GM21529 (cell line): ENCODE measurements at regions not wholly inside any gene's neighbourhood (a gene's known extent, or its start where the extent isn't known, plus 50 kb on each side); places are given as distances from the start of the nearest gene placed in this dataset.
"Not testable (repeated sequence)": the region's sequence is repeated elsewhere in the genome, so short reads cannot be mapped to it uniquely, and the experiment has no call there.

Source experiments
- ATAC-seq: cut with Tn5 transposase; IDR thresholded peaks from one replicate; pipeline ENCODE4 v1.9.1; 2021; ENCODE audit not compliant: unreplicated experiment

- no peak for ATAC-seq
These were observed 259.2 kb downstream of the IRS1 start for GRCh38 chr2:226540204-226540994.

GRCh38 chr2:226536410-226536809 is 263.2 kb downstream of the IRS1 start:
- ATAC-seq, result no peak

GRCh38 chr2:226532976-226533375 is 266.6 kb downstream of the IRS1 start:
- ATAC-seq, result not testable (repeated sequence)

GRCh38 chr2:226531061-226531810 is 268.4 kb downstream of the IRS1 start:
- ATAC-seq, result no peak

- ATAC-seq, result no peak
These were observed 270.1 kb downstream of the IRS1 start for GRCh38 chr2:226529556-226529955.

- no peak for ATAC-seq
These were observed 272.9 kb downstream of the IRS1 start for GRCh38 chr2:226526716-226527115.

GRCh38 chr2:226524381-226524843 is 275.2 kb downstream of the IRS1 start:
- ATAC-seq, result no peak

GRCh38 chr2:226520723-226521122 is 278.9 kb downstream of the IRS1 start:
- no peak for ATAC-seq

GRCh38 chr2:226515344-226516055 is 284.1 kb downstream of the IRS1 start:
- ATAC-seq, result no peak

- no peak for ATAC-seq
These were observed 284.7 kb downstream of the IRS1 start for GRCh38 chr2:226514895-226515294.

- no peak for ATAC-seq
These were observed 288.3 kb downstream of the IRS1 start for GRCh38 chr2:226511311-226511710.

GRCh38 chr2:226508683-226509082 is 290.9 kb downstream of the IRS1 start:
- ATAC-seq, result no peak

- ATAC-seq, result no peak
These were observed 291.6 kb downstream of the IRS1 start for GRCh38 chr2:226508005-226508404.

- ATAC-seq, result no peak
These were observed 302.3 kb downstream of the IRS1 start for GRCh38 chr2:226497146-226497909.

GRCh38 chr2:226496273-226496550 is 303.4 kb downstream of the IRS1 start:
- ATAC-seq, result no peak

- ATAC-seq, result no peak
These were observed 304.0 kb downstream of the IRS1 start for GRCh38 chr2:226495466-226496272.

- ATAC-seq, result no peak
These were observed 308.5 kb downstream of the IRS1 start for GRCh38 chr2:226491112-226491511.

- peak; percentile 77 for ATAC-seq
These were observed 309.7 kb downstream of the IRS1 start for GRCh38 chr2:226489775-226490541.

GRCh38 chr2:226488034-226488433 is 311.6 kb downstream of the IRS1 start:
- no peak for ATAC-seq
